HG02885 (cell line): ENCODE measurements at regions not wholly inside any gene's neighbourhood (a gene's known extent, or its start where the extent isn't known, plus 50 kb on each side); places are given as distances from the start of the nearest gene placed in this dataset.

Experiments used
- ATAC-seq: cut with Tn5 transposase; IDR thresholded peaks from one replicate; pipeline ENCODE4 v1.9.1; 2021; ENCODE audit warnings: mild to moderate bottlenecking; ENCODE audit not compliant: unreplicated experiment, poor library complexity

GRCh38 chr4:33369446-33369845 lies 2649.3 kb downstream of the PCDH7 start:
- ATAC-seq = no peak

GRCh38 chr4:33381816-33382215 lies 2661.6 kb downstream of the PCDH7 start:
- no peak for ATAC-seq

DNA sequence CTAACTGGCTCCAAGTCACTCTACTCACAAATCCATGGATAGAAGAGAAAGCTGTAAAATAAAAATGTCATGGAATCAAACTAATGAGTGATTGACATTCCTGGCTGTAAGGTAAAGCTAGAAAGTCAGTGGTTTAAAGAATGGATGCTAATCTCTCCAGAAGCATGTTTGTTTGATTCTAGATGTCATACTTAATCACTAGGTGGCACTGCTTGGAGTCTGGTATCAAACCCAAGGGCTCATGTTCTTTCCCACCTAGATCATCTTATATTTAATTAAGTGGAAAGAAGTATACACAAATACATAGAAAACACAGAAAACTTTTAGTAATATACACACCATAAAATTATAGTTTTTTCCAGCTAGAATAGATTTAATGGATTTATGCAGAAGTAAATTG lies 2666.6 kb downstream of the PCDH7 start:
- ATAC-seq = no peak

- ATAC-seq = no peak
Measured at GRCh38 chr4:33390976-33391375, 2670.8 kb downstream of the PCDH7 start.

GRCh38 chr4:33395731-33396485 lies 2675.7 kb downstream of the PCDH7 start:
- no peak for ATAC-seq

DNA sequence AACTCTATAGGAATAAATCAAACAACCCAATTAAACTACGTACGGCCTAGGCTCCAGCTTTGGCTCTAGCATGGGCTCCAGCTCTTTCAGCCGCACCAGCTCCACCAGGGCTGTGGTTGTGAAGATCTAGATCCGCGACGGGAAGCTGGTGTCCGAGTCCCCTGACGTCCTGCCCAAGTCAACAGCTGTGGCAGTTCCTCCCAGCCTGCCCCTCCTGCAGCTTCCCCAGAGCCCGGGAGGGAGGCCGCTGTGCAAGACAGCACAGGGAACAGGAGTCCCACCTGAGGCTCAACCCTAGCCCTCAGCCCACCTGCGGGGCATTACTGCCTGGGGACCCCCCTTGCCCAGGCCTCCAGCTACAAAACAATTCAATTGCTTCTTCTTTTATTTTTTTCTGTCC lies 2680.3 kb downstream of the PCDH7 start:
- no peak for ATAC-seq

- no peak for ATAC-seq
Measured at GRCh38 chr4:33407496-33407895, 2687.3 kb downstream of the PCDH7 start.

- ATAC-seq = no peak
Measured at GRCh38 chr4:33411182-33411581, 2691.0 kb downstream of the PCDH7 start.

DNA sequence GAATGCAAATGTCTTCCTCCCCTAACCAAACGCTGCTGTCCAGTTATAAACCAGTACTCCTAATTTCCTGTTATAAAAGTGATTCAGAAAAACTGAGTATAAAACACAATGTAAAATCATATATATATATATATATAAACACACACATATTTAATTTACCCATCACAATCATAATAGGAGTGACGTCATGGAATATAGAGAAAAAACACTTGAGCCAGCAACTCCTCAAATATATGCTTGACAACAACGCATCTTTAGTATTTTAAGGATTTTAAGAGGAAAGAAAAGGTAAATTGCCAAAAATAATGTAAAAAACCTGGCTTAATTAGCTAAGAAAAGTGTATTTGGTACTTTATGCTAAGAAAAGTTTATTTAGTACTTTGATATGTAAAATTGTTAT lies 2701.7 kb downstream of the PCDH7 start:
- no peak for ATAC-seq

- ATAC-seq = no peak
Measured at GRCh38 chr4:33422656-33423055, 2702.5 kb downstream of the PCDH7 start.

DNA sequence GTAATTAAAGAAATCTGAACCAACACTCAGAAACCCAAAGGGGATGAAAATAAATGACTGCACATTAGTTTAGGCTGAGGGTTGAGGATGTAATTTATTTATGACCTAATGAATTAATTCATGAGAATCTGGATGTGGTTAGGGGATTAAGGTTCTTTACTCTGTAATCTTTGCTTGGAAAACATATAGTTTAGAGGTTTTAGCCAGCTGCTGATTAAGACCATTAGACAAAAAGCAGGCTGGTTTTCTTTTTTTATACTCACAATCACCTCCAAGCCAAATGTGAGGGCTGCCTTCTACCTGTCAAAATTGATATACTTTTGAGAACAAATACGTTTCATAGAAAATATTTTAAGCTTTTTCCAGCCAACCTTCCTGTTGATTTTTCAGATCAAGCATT lies 2705.8 kb downstream of the PCDH7 start:
- ATAC-seq = no peak

DNA sequence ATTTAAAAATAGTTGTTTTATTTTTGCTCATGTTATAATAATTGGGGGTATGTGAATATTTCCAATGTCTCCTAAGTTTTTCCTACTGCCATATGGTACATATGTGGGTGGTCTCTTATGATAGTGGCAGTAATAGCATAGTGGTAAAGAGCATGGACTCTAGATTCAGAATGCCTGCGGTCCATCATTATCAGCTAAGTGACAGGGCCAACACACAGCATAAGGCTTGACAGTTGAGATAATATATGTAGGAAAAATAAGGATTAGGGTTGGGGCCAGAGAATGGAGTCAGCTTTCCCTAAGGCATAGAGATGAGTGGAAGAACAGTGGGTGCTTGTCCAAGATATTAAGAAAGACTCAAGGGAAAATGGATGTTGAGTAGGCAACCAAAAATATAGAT lies 2707.5 kb downstream of the PCDH7 start:
- ATAC-seq = no peak

- no peak for ATAC-seq
Measured at GRCh38 chr4:33429971-33430370, 2709.8 kb downstream of the PCDH7 start.

- no peak for ATAC-seq
Measured at GRCh38 chr4:33437406-33437805, 2717.2 kb downstream of the PCDH7 start.

DNA sequence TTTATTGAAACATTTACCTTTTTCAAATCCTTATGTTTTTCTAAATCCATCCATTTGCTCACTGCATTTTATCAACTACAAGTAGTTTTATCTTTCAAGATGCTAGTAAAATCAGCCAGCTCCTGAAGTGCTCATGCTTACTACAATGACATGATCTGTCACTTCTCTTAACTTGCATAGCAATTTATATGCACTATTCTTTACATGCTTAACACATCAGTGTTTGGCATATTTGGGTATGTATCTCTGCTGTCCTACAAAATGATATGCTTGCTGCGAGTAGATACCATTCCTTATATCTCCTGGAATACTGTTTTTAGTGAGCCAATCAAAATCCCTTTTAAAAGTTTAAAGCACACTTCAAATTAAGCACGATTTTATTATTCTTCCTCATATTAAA lies 2726.8 kb downstream of the PCDH7 start:
- ATAC-seq = no peak

GRCh38 chr4:33448948-33449347 lies 2728.8 kb downstream of the PCDH7 start:
- no peak for ATAC-seq

GRCh38 chr4:33453436-33453835 lies 2733.3 kb downstream of the PCDH7 start:
- no peak for ATAC-seq

- no peak for ATAC-seq
Measured at GRCh38 chr4:33453916-33454315, 2733.7 kb downstream of the PCDH7 start.

- no peak for ATAC-seq
Measured at GRCh38 chr4:33465565-33465964, 2745.4 kb downstream of the PCDH7 start.

DNA sequence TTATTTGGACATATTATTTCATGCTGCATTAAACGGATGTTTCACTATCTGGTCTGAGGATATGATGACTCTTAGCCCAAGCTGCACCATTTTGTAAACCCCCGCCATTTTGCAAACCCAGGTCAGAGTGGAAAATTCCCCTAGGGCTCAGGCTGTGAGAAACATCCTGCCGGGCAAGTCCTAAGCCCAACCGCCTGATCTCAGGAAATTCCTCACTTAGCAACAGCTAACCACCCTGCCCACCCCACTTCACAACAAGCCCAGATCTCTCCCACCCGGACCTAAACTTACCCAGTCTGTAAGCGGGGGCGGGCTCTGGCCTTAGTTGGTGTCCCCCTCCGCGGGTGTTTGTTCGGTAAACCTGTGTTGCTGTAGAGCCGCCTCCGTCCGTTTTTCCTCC lies 2747.1 kb downstream of the PCDH7 start:
- no peak for ATAC-seq

DNA sequence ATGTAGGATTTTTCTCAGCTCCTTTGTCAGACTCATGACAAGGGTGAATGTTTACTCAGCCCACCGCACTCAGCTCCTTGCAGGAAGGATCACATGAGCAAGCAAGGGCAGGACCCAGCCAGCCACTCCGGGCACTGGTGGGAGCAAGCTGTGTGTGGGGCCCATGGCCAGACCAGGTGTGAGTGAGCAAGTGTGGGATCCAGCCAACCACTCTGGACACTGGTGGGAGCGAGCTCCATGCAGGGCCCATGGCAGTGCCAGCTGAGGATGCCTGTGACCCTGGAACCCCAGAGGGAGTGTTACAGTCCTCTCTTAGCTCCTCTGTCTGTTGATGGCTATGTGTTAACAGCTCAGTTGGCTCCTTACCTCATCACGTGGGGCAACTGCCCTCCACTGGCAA lies 2750.6 kb downstream of the PCDH7 start:
- no peak for ATAC-seq

GRCh38 chr4:33477715-33478114 lies 2757.5 kb downstream of the PCDH7 start:
- no peak for ATAC-seq

GRCh38 chr4:33482773-33483172 lies 2761.5 kb downstream of the ARAP2 start:
- ATAC-seq = no peak
